HG02981 (cell line): ENCODE measurements at regions not wholly inside any gene's neighbourhood (a gene's known extent, or its start where the extent isn't known, plus 50 kb on each side); places are given as distances from the start of the nearest gene placed in this dataset.

ENCODE experiments used
- ATAC-seq: cut with Tn5 transposase; IDR thresholded peaks from one replicate; pipeline ENCODE4 v1.9.1; 2021; ENCODE audit warnings: mild to moderate bottlenecking, moderate library complexity; ENCODE audit not compliant: unreplicated experiment

DNA sequence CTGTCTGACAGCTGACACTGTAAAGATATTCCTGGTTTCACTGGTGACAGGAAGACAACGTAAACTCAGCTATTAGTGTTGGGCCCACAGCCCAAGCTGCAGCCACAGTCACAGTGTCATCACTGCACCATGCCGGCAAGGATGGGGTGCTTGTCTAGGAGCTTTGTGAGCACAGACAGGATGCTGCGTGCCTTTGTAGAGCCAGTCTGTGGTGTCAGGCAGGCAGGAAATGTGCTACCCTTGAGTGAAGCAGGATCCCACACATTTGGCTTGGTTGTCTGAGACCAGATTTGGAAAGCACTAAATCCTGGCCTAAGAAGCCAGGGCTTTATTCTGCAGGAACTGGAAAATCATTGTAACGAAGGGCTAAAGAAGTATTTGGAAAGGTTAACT is 121.6 kb upstream of the ADAMTS16 start:
- ATAC-seq: no peak

DNA sequence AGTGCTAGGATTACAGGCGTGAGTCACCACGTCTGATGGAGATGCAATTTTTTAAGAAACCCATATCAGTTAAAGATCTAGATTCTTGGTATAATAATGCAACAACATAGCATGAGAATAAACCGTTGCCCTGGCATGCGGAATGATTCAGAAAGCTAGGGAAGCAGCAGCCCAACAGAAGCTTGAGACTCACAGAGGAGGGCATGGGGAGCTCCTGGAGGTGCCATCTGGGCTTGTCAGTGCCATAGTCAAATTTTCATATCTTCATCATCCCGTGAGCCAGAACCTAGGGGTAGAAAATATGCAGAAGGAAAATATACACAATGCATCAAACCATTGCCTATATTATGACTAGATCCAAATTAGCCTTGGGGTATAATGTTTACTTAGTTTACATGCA is 118.7 kb upstream of the ADAMTS16 start:
- no peak for ATAC-seq

DNA sequence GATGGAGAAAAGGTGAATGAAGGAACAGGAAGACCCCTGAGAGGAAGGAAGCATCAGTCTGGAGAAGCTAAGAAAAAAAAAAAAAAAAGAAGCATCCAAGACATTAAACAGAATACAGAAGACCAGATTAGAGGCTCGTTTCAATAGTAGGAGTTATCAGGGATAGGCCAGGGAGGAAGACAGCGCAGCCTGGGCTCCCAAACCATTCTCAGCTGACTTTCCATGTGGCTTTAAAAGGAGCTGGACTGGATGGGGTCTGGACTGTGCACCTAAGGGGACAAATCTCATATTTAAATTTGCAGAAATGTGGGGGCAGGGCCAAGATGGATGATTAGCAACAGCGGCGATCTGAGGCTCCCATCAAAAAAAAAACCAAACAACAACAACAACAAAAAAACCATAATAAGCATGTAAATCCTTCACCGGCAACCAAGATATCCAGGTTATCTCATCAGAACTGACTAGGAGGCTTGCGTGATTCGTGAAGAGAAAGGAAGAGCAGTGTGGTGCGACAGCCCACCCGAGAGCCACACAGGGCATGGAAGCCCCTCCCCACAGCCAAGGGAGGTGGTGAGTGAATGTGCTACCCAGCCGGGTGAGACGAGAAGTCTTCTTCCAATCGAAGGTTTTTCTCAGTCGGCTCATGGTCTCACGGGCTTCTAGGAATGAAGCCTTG is 114.9 kb upstream of the ADAMTS16 start:
- no peak for ATAC-seq

DNA sequence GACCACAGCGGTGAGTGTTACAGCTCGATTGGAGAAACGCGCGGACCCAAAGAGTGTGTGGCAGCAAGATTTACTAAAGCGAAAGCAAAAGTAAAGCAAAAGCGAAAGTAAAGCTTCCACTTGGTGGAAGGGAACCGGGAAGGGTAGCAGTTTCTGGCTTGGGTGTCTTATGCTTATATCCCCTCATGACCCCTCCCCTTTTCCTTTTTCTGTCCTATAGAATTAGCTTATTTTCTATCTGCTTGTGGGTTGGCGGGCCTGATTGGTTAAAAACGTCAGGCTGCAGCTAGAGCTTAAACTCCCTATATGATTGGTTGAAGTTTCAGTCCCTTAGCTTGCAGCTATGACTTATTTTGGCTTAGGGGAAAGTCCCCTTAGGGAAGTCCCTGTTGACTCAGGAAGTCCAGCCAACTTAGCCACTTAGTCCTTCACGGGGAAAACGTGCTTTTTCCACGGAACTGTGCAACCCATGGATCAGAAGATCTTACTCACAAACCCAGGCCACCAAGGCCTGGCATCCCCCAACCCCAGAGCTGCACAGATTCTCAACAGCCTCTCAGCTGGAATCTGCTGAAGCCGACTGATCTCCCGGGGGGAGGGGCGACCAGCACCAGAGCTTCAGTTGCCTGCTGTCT is 114.2 kb upstream of the ADAMTS16 start:
- no peak for ATAC-seq

DNA sequence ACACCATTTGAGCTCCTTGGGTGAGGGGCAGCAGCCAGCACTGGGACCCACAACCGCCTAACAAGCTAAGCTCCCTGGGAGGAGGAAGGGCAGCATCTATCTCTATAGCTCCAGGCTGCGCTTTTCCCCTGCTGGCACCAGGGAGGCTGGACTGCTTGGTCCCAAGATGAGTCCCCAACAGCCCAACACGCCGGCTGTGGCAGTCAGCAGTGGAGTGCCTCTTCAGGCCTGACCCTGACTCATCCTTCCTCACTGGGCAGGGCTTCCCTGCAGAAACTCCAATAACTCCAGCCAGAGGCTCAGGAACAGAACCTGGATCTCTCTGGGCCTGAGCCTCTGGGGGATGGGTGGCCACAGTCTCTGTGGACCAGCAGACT is 113.7 kb upstream of the ADAMTS16 start:
- no peak for ATAC-seq

DNA sequence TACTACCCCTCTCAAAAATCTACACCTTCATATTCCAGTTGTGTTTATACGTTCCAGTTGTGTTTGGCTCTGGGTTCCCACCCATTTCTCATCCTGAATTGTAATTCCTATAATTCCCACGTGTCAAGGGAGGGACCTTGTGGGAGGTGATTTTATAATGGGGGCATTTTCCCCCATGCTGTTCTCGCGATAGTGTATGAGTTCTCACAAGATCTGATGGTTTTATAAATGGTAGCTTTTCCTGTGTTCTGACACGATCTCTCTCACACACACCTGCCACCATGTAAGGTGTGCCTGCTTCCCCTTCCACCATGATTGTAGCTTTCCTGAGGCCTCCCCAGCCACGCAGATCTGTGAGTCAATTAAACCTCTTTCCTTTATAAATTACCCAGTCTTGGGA is 108.5 kb upstream of the ADAMTS16 start:
- ATAC-seq: no peak

DNA sequence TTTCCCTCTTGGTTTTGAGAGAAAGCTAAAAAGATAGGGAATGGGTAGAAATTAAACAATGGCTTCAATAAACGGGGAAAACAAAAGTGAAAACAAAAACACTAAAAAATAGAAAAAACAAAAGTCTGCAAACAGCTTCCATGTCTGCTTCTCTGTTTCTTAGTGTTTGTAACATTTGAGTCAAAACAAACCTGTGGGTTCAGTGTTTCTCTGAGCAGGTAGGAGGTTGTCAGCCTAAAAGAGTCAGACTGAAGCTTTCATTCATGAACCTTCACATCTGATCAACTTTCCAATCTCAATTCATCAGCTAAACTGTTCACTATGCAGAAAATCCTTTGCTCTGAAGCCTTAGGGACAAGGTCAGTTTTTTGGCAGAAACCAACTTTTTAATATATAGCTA is 102.5 kb upstream of the ADAMTS16 start:
- ATAC-seq: no peak

DNA sequence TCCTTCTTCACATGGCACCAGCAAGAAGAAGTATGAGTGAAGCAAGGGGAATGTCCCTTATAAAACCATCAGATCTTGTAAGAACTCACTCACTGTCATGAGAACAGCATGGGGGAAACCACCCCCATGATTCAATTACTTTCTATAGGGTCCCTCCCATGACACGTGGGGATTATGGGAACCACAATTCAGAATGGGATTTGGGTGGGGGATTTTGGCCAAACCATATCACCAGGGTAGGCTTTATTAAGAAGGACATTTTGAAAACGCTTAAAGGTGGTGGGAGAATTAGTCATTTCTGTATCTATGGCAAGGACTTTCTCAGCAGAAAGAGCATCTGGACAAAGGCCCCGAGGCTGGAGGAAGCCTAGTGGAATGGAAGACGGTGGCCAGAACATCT is 100.2 kb upstream of the ADAMTS16 start:
- no peak for ATAC-seq

DNA sequence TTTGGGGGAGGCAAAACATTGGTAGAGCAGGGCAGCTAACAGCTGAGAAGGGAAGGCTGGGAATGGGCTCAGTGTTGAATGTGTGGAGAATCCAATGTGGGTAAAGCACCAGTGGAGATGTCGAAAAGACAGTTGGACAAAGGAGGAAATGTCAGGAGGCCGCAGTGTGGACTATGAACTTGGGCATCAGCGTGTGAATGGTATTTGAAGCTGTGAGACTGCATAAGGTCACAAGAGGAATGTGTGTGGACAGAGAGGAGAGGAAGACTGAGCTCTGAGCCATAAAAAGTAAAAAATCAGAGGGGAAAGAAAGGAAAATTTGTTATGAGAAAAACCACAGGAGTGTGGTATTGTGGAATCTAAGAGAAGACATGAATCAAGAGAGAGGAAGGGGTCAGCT is 99.4 kb upstream of the ADAMTS16 start:
- no peak for ATAC-seq

DNA sequence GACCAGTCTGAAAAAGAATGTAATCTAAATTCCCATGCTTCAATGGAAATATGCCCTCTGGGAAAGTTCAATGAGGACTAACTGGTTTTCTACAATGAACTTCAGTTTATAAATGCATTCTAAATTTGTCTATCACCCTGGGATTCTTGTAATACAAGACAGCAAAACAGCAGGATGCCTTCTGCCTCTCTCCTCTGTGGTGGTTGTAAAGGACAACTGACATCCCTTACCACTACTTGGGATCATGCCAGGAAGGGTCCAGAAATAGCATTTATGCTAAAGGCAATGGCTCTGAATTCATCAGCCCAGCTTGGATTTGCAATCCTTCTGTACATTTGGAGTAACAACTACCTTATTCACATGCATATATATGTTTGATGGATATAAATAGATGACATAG is 97.3 kb upstream of the ADAMTS16 start:
- ATAC-seq: no peak

DNA sequence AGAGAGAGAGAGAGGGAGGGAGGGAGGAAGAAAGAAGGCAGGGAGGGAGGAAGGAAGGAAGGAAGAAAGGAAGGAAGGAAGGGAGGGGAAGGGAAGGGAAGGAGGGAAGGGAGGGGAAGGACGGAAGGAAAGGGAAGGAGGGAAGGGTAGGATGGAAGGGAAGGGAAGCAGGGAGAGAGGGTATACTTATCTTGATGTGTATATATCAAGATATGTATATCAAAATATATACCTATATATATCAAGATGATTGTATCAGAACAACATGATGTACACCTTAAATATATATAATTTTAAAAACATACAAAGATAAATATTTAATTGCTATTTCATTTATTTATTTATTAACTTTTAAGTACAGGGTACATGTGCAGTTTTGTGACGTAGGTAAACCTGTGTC is 96.8 kb upstream of the ADAMTS16 start:
- no peak for ATAC-seq

DNA sequence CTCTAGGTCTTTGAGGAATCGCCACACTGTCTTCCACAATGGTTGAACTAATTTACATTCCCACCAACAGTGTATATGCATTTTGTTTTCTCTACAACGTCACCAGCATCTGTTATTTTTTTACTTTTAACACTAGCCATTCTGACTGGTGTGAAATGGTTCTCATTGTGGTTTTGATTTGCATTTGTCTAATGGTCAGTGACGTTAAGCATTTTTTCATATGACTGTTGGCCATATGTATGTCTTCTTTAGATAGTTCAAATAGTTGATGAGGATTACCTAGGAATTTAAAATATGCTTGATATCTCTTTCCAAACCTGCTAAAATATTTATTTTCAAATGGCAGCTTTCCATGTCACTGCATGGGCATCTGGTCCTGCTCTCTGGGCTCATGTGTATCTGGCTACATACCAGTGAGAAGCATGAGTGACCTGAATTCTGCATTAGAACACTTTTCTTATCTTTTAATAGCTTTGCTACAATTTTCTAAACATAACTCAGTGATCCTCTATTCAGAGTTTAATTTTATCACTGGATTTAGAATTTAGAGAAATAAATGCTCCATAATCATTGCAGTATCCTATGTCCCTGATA is 95.8 kb upstream of the ADAMTS16 start:
- no peak for ATAC-seq

DNA sequence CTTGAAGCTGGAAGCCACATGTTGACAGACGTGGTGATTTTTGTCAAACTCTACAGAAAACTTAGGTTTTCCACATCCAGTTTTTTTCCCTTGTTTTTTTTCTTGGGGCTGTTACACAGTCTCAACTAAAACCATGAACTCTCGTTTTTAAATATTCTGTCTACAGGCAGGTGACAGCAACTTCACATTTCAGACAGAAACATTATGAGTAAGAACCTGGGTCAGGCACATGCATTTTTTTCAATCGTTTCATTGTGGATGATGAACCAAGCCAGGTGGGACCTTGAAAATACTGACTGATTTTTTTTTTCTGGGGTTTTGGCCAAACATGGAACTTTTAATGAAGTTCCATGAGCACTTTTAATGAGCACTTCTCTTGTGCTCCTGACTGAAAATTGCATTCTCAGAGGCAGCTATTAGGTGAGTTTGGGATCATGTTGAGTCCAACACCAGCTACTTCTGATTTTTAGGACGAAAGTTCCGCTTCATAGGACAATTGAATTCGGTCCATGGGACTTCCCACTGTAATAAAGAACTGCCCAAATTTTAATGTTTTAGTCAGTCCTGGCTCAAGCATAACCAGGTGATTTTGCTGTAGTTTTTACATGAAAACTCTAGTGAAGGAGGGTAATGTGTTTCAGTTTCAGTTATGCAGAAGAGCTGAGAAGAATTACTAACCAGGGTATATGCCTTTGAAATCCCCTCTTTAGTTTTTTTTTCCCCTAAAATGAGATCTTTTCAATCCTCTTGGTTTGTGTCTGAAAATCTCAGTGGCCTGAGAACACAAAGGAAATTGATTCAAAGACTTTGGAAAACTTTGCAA is 93.2 kb upstream of the ADAMTS16 start:
- ATAC-seq: peak; percentile 72

DNA sequence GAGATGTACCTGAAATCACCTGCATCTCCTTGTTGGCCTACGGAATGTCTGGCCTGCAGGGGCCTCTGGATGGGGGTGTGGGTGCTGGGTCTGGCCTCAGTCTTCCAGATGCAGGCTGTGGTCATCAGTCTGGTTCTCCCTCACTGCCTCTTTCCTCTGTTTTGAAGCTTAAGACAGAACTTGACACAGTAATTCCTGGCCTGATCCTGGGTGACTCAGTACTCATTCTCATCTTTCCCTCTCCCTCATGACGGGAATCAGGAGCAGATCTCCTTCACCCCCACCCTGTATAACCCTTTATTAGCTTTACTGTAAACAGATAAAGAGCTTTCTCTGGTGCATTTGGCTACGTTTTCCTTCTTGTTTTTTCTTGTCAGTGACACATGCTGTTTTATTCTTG is 89.3 kb upstream of the ADAMTS16 start:
- no peak for ATAC-seq

DNA sequence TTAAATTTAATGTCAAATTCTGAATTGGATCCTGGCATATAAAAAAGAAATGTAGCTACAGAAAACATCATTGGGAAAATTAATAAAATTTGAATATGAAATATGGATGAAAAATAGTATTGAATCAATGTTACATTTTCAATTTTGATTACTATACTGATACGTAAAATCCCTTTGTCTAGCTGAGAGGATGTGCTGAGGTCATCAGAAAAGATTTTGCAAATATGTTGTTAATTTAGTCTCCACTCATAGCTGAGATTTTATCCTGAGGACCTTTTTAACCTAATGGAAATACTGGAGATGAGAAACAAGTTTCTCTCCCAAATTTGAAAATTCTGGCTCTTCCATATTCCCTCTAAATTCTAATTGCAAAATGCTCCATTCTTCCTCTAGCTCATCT is 84.4 kb upstream of the ADAMTS16 start:
- ATAC-seq: no peak

DNA sequence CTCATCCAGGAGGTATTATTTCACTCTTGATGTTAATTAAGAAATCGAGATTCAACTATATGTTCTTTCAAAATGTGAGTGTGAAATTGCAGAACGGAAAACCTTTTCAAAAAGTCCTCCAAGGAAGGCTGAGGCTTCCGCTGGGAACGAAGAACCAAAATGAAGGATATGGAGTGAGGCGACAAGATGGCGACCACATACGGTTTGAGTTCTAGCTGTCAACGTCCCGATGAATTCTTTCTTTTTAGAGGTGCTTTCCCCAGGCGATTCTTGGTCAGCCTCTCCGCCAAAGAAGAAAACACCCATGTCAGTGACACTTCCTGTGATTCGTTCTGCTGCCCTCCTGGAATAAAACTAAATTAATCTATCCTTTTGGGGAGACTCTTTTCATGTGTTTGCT is 78.3 kb upstream of the ADAMTS16 start:
- ATAC-seq: no peak

DNA sequence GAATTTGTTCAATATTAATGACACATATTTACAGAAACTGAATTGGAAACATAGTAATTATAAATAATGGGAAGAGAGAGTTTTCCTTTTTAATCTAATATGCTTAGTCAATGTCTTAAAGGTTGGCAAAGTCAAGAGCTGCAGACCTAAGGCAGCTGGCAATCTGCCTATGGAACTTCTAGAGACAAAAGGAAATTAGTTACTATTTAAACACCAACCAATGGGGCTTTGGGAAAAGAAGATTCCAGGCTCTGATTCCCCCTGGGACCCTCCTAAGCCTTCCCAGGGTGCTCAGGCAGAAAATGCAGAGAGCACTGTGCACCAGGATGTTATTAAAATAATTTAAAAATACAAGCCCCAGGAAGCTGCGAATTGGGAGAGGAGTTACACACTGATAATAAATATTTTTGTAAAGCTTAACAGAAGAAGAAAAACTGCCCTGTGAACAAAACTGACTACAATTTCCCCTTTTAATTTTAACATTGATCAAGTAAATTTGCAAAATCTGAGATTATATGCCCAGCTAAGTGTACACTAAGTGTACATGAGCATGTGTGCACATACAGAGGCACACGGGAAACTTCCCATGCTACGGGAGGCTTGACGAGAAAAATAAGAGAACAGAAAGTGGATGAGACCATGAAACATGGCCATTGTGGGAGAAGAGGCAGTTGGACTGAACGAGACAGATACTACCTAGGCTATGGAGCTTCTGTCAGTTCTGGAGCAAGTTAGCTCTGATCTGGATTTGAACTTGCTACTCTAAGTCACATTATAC is 77.4 kb upstream of the ADAMTS16 start:
- ATAC-seq: no peak

DNA sequence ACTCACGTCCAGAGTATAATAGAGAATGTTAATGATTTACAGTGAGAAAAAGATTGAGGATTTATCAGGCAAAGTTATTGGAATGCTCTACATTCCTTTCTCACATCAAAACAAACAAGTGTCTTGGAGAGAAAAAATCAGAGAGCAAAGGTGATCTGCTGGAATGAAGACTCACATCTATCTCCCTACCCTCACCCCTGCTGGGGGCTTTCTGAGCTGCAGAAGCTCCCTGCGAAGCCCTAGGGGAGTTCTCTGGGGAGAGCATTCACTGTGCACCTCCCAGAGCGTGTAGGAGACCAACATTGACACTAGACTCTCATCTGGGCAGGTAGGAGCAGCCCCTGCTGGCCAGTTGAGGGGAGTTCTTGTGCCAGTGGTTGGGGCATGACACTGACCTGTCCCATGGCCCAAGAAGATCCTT is 76.6 kb upstream of the ADAMTS16 start:
- peak; percentile 66 for ATAC-seq

DNA sequence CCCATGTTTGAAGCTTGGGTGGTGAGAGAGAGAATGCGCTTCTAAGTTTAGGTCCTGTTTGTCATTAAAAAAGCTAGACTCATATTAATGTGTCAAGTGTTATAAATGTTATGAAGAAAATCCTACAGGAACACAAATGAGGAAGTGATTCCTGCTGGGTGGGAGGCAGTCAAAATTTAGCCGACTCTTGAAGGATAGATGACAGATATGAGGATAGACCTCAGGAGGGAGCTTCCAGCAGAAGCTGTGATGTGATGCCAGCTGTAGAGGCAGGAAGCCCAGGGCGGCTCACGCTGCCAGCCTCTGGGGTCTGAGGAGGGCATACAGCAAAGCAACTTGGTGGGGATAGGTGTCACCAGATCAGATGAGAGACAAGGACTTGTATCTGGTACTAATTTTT is 74.7 kb upstream of the ADAMTS16 start:
- no peak for ATAC-seq

DNA sequence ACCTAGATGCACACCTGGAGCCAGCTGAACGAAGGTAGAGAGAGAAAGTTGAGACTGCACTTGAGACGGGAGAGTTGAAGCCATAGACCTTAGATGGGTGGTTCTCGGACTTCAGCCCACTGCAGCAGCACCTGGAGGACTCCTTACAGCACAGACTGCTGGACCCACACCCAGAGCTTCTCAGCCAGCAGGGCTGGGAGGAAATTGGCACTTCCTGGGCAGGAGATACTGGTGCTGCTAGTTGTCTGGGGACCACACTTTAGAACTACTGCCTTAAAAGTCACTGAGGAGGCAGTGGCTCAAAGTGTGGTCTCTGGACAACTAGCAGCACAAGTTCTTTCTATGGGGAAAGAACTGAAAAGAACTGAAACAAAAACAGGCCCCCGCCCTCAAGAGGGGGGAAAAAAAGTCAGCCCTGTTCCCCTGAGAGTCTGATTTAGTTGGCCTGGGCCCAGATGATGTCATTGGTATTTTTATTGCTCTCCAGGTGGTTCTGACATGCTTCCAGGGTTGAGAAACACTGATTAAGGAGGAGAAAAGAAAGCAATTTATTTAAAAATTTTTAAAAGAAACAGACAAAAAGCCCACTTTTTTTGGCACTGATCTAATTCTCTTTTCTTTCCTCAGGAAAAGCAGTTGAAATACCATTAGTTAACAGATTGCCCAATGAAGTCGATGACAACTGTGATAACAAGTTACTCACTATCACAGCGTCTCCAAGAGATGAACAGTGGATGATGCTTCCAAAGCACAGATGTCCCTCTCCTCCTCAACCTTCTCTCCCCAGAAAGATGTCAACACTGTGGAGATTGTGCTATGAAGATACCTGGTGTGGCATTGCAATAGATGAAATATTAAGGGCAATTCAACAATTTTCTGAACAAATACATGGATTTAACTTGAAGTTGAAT is 73.6 kb upstream of the ADAMTS16 start:
- ATAC-seq: no peak
